HS-27A (cell line): ENCODE measurements at regions not wholly inside any gene's neighbourhood (a gene's known extent, or its start where the extent isn't known, plus 50 kb on each side); places are given as distances from the start of the nearest gene placed in this dataset.

Experiments
- DNase-seq: peaks from one replicate; pipeline ENCODE4 v3.0.0-alpha.2; 2012; ENCODE audit warnings: low read depth, missing footprints

DNA sequence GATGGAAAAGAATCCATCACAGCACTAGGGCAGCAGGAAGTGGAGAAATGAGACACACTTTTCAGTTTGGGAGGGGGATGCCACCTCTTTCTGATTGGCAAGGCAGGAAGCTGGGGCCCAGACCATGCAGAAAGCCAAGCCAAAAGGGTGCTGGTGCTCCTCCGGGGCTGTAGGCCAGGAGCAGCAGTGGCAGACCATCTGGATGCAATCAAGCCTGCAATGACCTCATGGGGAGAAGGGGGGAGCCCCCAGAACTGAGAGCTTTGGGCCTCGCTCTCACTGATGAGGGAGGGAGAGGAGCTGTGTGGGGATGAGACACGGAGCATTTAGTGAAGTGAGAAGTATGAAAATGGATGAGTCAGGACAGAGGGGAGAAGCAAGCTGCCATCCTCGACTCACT, 141.3 kb upstream of the NALF2 start:
- no peak for DNase-seq

GRCh38 chrX:69362354-69362753, 141.8 kb upstream of the NALF2 start:
- DNase-seq: no peak

- peak; percentile 43 for DNase-seq
Measured at GRCh38 chrX:69361311-69361845, 142.7 kb upstream of the NALF2 start.

DNA sequence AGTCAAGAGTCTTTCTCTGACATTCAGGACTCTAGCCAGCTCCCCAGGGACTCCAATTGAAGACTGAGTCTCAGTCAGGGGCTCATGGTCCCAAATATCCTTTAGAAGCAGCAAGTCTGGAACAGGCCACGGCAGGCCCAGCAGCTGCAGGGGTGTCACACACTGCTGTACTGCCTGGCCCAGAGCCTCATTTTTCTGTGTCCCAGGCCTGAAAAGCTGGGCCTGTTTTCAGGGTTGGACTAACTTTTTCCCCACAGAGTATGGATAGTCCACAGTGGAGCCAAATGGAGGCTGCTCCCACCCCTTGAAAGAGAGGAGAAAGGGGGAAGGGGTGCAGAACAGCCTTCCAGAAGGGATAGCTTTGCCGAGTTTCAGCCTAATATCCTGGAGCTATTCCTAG, 146.8 kb upstream of the NALF2 start:
- no peak for DNase-seq

DNA sequence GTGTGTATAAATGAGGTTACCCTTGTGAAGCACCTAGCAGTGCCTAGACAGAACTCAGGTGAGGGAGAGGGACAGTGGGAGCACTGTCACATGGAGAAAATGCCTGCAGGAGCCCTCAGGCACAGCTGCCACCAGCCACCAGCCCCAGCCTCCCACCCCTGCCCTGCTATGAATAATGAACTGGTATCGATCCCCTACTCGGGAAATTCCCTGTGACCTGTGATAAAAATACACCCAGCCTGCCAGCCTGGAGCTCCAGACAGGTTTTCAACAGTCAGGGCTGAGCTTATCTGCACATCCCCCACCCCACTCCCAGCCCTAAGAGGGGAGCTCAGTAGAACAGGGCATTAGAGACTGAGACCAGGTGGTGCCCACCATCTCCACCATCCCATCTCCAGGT, 159.6 kb upstream of the PJA1 start:
- DNase-seq: no peak

DNA sequence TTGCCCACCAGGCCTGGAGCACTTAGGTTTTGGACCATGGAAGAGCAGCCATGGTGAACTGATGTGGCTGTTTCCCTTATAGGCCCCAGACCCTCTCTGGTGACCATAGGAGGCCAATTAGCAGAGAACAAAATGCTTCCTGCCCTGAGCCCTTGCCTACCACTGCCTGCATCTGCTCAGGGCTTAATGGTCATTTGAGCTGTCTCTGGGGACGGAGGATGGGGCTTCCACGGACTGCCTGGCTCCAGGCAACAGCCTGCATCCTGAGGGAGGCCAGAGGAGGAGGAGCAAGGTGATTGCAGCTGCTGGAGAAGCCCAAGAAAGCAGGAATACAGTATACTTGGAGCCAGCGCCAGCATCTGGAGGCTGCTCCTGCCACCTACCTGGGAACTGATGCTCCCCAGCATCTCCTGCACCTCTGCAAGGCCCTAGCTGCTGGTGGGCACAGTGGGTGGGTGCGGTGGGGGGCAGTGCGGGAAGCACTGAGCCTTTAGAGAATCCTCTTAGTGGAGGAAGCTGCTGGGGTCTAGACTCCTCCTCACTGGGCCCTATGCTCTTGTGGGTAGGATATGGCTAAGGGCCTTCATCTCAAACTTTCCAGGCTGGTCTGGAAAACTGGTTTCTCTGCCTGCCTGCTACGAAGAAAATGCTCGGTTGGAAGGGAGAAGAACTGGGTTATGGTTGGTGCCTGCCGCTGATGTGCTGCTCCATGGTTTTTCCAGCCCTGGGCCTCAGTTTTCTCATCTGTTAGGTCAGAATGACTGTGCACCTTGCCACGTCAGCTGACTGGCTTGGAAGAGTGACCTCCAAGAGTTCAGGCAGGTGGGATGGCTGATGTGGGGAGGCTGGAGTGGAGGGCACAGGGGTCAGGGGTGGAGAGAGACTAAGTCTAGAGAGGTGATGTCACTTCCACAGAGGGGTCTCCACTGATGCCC, 158.8 kb upstream of the PJA1 start:
- DNase-seq: no peak

GRCh38 chrX:69321789-69322188, 156.5 kb upstream of the PJA1 start:
- DNase-seq: no peak

- no peak for DNase-seq
Measured at GRCh38 chrX:69321006-69321655, 155.9 kb upstream of the PJA1 start.

GRCh38 chrX:69320116-69320515, 154.9 kb upstream of the PJA1 start:
- no peak for DNase-seq

DNA sequence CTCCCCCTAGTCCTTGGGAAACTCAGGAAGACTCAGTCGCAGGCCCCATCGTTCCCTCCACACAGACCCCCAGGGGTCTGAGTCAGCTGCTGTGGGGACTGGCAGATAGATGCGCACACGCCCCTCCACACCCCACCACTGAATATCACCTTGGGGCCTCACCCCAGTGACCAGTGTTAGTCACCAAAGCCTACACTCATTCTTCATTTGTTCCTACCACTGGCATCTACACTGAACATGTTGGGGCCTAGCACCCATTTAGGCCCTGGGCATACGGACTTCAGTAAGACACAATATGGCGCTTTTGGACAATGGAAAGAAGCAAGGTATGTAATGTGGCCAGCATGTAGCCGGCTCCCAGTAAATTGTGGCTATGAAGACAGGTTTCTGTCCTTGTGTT, 154.1 kb upstream of the PJA1 start:
- no peak for DNase-seq

GRCh38 chrX:69318651-69319340, 153.5 kb upstream of the PJA1 start:
- DNase-seq: no peak

- no peak for DNase-seq
Measured at GRCh38 chrX:69317721-69318120, 152.5 kb upstream of the PJA1 start.

DNA sequence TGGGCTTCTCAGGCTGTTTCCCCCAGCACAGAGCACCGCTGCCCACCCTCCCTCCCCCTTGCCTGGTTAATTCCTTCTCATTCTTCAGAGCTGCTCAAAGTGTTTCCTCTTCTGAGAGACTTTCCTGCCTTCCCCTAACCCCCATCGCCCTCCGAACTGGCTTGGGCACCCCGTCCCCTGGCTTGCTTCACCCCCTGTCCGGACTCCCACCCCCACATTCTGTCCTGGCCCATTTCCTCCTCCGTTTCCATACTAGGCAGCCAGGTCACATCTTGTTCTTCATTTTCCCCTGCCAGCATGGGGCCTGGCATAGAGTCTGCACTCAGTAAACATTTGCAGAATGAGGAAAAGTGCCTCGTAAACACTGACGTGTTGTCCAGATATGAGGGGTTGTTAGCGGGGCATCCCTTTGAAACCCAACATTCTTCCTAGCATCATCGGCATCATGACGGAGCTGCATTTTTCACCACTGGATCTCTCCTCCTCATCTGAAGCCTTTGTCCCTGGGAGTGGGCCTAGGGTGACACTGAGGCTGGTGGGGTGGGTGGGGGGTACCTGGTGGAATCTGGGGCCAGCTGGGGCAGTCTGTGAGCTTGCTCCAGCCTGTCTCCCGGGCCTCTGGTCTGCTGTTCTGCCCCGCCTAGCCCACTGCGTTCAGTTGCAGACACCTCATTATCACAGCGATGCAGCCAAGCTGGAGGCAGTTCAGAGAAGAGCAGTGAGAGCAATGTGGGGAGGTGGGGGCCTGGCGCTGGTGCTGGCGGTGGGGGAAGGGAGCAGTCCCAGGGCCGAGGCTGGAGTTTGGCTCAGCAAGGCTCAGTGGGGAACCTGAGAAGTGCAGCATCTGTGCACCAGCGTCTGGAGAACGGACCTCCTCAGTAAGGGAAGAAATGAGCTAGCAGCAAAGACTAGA, 149.4 kb upstream of the PJA1 start:
- no peak for DNase-seq

DNA sequence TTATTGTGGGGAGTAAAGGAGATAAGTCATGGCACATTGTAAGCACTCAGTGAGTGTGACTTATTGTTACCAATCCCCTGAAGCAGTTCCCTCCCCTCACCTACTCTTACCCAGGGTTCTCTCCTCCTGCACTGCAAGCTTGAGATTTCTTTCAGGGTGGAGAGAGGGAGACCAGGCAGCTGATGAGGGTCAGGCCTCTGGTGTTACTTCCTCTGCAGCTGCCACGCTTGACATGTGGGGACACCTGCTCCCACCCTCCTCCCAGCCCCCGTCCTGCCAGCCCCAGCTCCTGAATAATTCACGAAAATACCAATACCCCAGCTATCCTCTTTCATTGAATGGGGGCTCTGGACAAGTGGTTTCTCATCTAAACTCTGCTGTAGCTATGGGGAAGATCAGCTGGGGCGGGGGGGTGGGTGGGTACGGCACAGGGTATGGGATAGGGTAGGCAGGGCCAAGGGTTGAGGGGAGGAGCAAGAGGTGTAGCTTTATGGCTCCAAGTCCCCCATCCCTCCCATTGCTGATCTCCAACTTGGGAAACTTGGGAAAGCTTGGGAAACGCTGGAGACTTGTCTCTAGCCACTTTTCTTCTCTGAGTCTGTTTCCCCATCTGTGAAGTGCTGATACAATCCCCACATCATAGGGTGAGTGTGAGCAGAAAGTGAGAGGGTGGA, 148.5 kb upstream of the PJA1 start:
- no peak for DNase-seq

GRCh38 chrX:69311936-69312670, 146.8 kb upstream of the PJA1 start:
- no peak for DNase-seq

DNA sequence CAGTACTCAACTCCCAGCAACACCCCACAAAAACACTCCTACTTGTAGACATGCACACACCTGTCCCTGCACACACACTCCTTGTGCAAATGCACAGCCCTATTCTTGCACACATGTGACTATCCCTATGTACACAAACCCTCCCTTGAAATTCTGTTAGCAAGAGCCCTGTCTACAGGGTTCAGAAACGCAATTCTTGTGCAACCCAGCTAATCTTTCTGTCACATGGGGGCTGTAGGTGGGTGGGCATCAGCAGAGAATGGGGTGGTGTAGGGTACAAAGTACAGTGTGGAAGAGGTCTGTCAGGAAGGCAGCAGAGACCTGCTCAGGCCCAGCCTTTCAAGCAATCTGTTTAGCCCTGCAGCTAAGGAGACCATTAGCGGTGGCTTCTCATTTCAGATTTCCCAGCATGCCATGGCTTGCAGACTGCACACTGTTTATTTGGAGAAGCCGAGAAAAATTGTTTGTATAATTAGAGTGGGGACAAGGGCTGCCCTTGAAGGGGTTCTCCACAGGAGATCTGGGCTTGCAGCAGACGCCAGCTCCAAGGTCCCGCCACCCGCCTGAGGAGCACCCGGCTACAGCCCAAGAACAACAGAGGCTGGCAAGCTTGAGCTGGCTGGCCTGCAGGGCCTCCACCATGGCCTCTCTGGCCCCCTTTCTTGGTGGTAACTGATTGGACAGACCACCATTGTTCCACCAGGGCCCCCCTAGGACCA, 144.0 kb upstream of the PJA1 start:
- no peak for DNase-seq

DNA sequence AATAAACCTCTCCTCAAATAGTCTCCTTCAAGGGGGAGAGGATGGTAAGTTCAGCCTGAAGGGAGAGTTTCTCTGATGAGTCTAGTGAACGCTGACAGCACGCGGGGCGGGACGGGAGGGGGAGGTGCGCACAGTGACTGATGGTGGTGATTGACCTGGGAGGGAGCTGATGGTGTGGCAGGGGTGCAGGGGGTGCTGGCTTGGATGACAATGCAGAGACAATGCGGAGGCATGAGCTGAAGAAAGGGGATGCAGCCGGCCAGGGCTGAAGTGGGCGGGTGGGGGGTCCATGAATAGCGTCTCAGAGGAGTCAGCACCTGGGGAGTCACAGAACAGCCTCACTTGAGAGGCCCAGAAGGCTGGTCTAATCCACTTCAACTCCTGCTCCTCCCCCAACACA, 142.5 kb upstream of the PJA1 start:
- no peak for DNase-seq

- DNase-seq: no peak
Measured at GRCh38 chrX:69307029-69307428, 141.8 kb upstream of the PJA1 start.

- no peak for DNase-seq
Measured at GRCh38 chrX:69306063-69306404, 140.8 kb upstream of the PJA1 start.
